ENCODE measurements at regions not wholly inside any gene's neighbourhood (a gene's known extent, or its start where the extent isn't known, plus 50 kb on each side); places are given as distances from the start of the nearest gene placed in this dataset.
A peak's percentile ranks its signal among the peaks of the same experiment; 100 is the strongest.

- Histone ChIP-seq H3K4me3 (ENCODE audit: low read length) (no peak overlapping the region), H3K4me1 (ENCODE audit: control insufficient read depth, insufficient read depth, low read length) (no peaks in the 10 kb centered on the region), H3K9ac (ENCODE audit: extremely low read depth, low read length, poor library complexity, severe bottlenecking) (no peak overlapping the region), H3K36me3 (ENCODE audit: control insufficient read depth, insufficient read depth, low read length) (no peaks in the 10 kb centered on the region), H3K27ac (ENCODE audit: low read depth, low read length) (no peak overlapping the region), H3K27me3 (ENCODE audit: control insufficient read depth, insufficient read depth, low read length, poor library complexity, severe bottlenecking) (no peaks in the 10 kb centered on the region), H3K9me3 (ENCODE audit: control insufficient read depth, low read length) (peaks cover 3% of the 10 kb centered on the region)
- H3K27me3 Mint-ChIP-seq (ENCODE audit: insufficient read depth), result peaks cover 2% of the 10 kb centered on the region
- H3K4me1 Mint-ChIP-seq, result no peaks in the 10 kb centered on the region
- H3K27ac Mint-ChIP-seq, result no peak overlapping the region
- no peaks in the 10 kb centered on the region for H3K36me3 Mint-ChIP-seq (ENCODE audit: low read depth)
- H3K9me3 Mint-ChIP-seq, result peaks cover 11% of the 10 kb centered on the region
- TF ChIP-seq CTCF (conservative IDR thresholded peaks at IDR 0.05), result no peak
- DNase-seq, result no peak
- no peak overlapping the region for H3K4me3 Mint-ChIP-seq
These were observed 487.1 kb upstream of the SGCG start for GRCh38 chr13:22693691-22694090.

- H3K9ac ChIP-seq (ENCODE audit: extremely low read depth, low read length, poor library complexity, severe bottlenecking), result no peak overlapping the region
- no peaks in the 10 kb centered on the region for H3K36me3 ChIP-seq (ENCODE audit: control insufficient read depth, insufficient read depth, low read length)
- no peak for TF ChIP-seq CTCF (conservative IDR thresholded peaks at IDR 0.05)
- DNase-seq, result no peak
- WGBS, 2 experiments (ENCODE audit: insufficient coverage in 1 of 2, insufficient read length in 1 of 2), result 94 to 100% methylated on average over 6 to 41 of the region's 41 CpGs
- Mint-ChIP-seq H3K4me3 (peak overlapping the region; percentile 31), H3K36me3 (ENCODE audit: low read depth) (no peaks in the 10 kb centered on the region), H3K9me3 (peaks cover 11% of the 10 kb centered on the region), H3K27me3 (ENCODE audit: insufficient read depth) (peaks cover 2% of the 10 kb centered on the region), H3K27ac (no peak overlapping the region), H3K4me1 (no peaks in the 10 kb centered on the region)
- H3K4me3 ChIP-seq (ENCODE audit: low read length), result no peak overlapping the region
- no peaks in the 10 kb centered on the region for H3K4me1 ChIP-seq (ENCODE audit: control insufficient read depth, insufficient read depth, low read length)
- H3K27me3 ChIP-seq (ENCODE audit: control insufficient read depth, insufficient read depth, low read length, poor library complexity, severe bottlenecking), result no peaks in the 10 kb centered on the region
- peaks cover 3% of the 10 kb centered on the region for H3K9me3 ChIP-seq (ENCODE audit: control insufficient read depth, low read length)
- H3K27ac ChIP-seq (ENCODE audit: low read depth, low read length), result no peak overlapping the region
These were observed 484.3 kb upstream of the SGCG start for GRCh38 chr13:22696433-22696832.

GRCh38 chr13:22698467-22698866 is 482.3 kb upstream of the SGCG start:
- Histone ChIP-seq H3K9me3 (ENCODE audit: control insufficient read depth, low read length) (no peaks in the 10 kb centered on the region), H3K27me3 (ENCODE audit: control insufficient read depth, insufficient read depth, low read length, poor library complexity, severe bottlenecking) (no peaks in the 10 kb centered on the region), H3K36me3 (ENCODE audit: control insufficient read depth, insufficient read depth, low read length) (no peaks in the 10 kb centered on the region), H3K4me1 (ENCODE audit: control insufficient read depth, insufficient read depth, low read length) (no peaks in the 10 kb centered on the region), H3K9ac (ENCODE audit: extremely low read depth, low read length, poor library complexity, severe bottlenecking) (no peak overlapping the region), H3K27ac (ENCODE audit: low read depth, low read length) (no peak overlapping the region), H3K4me3 (ENCODE audit: low read length) (no peak overlapping the region)
- Mint-ChIP-seq H3K36me3 (ENCODE audit: low read depth) (no peaks in the 10 kb centered on the region), H3K4me1 (no peaks in the 10 kb centered on the region), H3K27me3 (ENCODE audit: insufficient read depth) (peaks cover 2% of the 10 kb centered on the region), H3K9me3 (peaks cover 7% of the 10 kb centered on the region), H3K4me3 (no peak overlapping the region), H3K27ac (no peak overlapping the region)
- WGBS, 2 experiments (ENCODE audit: insufficient coverage in 1 of 2, insufficient read length in 1 of 2), result 96 to 100% methylated on average over 1 to 2 of the region's 2 CpGs
- no peak for TF ChIP-seq CTCF (conservative IDR thresholded peaks at IDR 0.05)
- DNase-seq, result no peak
